Gastroesophageal sphincter (tissue), 4 donors: ENCODE measurements at regions not wholly inside any gene's neighbourhood (a gene's known extent, or its start where the extent isn't known, plus 50 kb on each side); places are given as distances from the start of the nearest gene placed in this dataset.

Experiments
- ATAC-seq: fragments of 150-250 bp; one replicate; pipeline ENCODE4 v1.9.1; 2016; ENCODE audit warnings: mild to moderate bottlenecking, moderate library complexity
- H3K27ac ChIP-seq, 4 donors: fragments of 200-600 bp; sonication (generic) in 3 of 4; 1 replicate in 3 of 4; 2 replicates in 1 of 4; pipeline ENCODE4 v1.5.1; 2016 to 2019
- H3K27me3 ChIP-seq: fragments of 200-600 bp; sonication (generic); one replicate; pipeline ENCODE4 v1.5.1; 2019
- H3K36me3 ChIP-seq, 2 donors: fragments of 200-600 bp; sonication (generic); one replicate each; pipeline ENCODE4 v1.5.1; 2019; ENCODE audit warnings: control low read depth in 1 of 2
- H3K4me1 ChIP-seq, 3 donors: fragments of 200-600 bp; sonication (generic); 1 replicate in 2 of 3; 2 replicates in 1 of 3; pipeline ENCODE4 v1.5.1; 2016 to 2019; ENCODE audit warnings: control low read depth in 2 of 3
- H3K4me3 ChIP-seq, 2 donors: fragments of 200-600 bp; sonication (generic); one replicate each; pipeline ENCODE4 v1.5.1; 2019; ENCODE audit warnings: mild to moderate bottlenecking in 1 of 2, moderate library complexity in 1 of 2
- H3K9me3 ChIP-seq, 3 donors: fragments of 200-600 bp; sonication (generic); one replicate each; pipeline ENCODE4 v1.5.1; 2017 to 2019; ENCODE audit warnings: control low read depth in 2 of 3
- CTCF ChIP-seq, 4 experiments: fragments of 200-600 bp in 2 of 4; fragments of 450-650 bp in 2 of 4; sonication (generic) in 1 of 4; IDR thresholded peaks; one replicate each; pipeline ENCODE4 v1.5.1; 2017 to 2019; ENCODE audit warnings: antibody characterized with exemption in 4 of 4, mild to moderate bottlenecking in 2 of 4, moderate library complexity in 2 of 4
- EP300 ChIP-seq: sonication (generic); formaldehyde crosslinking; IDR thresholded peaks from one replicate; pipeline ENCODE4 v1.6.1; 2017; ENCODE audit warnings: antibody characterized with exemption, mild to moderate bottlenecking
- POLR2A ChIP-seq, 2 donors: fragments of 450-650 bp; IDR thresholded peaks; one replicate each; pipeline ENCODE4 v1.6.1; 2017; ENCODE audit warnings: antibody characterized with exemption in 2 of 2, mild to moderate bottlenecking in 2 of 2, moderate library complexity in 1 of 2
- POLR2AphosphoS5 ChIP-seq: sonication (generic); formaldehyde crosslinking; IDR thresholded peaks from one replicate; pipeline ENCODE4 v1.6.1; 2017; ENCODE audit warnings: antibody characterized with exemption
- WGBS, 2 donors: methylation state at CpG; one replicate each; pipeline ENCODE4 v1.1.5; 2018; ENCODE audit warnings: low coverage in 1 of 2; 5-methylcytosine and 5-hydroxymethylcytosine counted together

- no peak for ATAC-seq
- Histone ChIP-seq H3K36me3 (no peaks in the 10 kb centered on the region), H3K27ac (no peak overlapping the region), H3K9me3 (no peaks in the 10 kb centered on the region), H3K27me3 (no peaks in the 10 kb centered on the region), H3K4me3 (no peak overlapping the region), H3K4me1 (no peaks in the 10 kb centered on the region)
- WGBS, 2 donors, result 90 to 100% methylated on average over 1 of the region's 1 CpG
- no peak for TF ChIP-seq EP300
- no peak for TF ChIP-seq POLR2A (IDR thresholded peaks at IDR 0.05)
- TF ChIP-seq CTCF (IDR thresholded peaks at IDR 0.05), result no peak
- no peak for TF ChIP-seq POLR2AphosphoS5
Measured at GRCh38 chr4:81828991-81829390, 357.3 kb upstream of the RASGEF1B start.

DNA sequence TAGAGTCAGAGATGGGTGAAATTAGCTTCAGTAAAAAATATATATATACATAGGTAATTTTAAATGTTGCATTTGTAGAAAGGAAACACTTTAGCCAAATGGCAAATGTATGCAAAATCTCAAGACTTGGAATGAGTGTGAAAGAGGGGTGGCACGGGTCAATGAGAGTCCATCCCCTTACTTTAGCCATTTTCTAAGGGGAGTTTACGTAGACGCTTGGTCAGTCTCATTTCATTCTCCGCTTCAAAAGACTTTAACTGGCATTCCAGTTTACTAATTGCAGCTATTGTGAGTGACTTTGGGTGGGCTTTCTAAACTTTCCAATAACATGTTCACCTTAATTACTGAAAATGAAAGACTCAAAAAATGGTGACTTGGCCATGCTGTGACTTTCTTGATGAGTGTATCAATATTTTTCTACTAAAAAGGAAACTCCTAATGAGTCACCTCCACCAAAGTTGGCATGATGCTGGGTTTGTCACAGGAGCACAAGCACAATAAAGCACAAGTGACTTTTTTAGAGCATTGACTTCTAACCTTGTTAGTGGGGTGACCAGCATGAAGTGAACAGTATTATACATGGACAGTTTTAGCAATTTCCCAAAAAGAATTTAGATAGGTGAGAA lies 356.0 kb upstream of the RASGEF1B start:
- no peak for ATAC-seq
- Histone ChIP-seq H3K4me1 (no peaks in the 10 kb centered on the region), H3K27me3 (no peaks in the 10 kb centered on the region), H3K27ac (no peak overlapping the region), H3K9me3 (no peaks in the 10 kb centered on the region), H3K36me3 (no peaks in the 10 kb centered on the region), H3K4me3 (no peak overlapping the region)
- TF ChIP-seq POLR2A (IDR thresholded peaks at IDR 0.05) (no peak), POLR2AphosphoS5 (no peak), EP300 (no peak), CTCF (IDR thresholded peaks at IDR 0.05) (no peak)
- 85 to 91% methylated on average over 4 of the region's 4 CpGs for WGBS, 2 donors

DNA sequence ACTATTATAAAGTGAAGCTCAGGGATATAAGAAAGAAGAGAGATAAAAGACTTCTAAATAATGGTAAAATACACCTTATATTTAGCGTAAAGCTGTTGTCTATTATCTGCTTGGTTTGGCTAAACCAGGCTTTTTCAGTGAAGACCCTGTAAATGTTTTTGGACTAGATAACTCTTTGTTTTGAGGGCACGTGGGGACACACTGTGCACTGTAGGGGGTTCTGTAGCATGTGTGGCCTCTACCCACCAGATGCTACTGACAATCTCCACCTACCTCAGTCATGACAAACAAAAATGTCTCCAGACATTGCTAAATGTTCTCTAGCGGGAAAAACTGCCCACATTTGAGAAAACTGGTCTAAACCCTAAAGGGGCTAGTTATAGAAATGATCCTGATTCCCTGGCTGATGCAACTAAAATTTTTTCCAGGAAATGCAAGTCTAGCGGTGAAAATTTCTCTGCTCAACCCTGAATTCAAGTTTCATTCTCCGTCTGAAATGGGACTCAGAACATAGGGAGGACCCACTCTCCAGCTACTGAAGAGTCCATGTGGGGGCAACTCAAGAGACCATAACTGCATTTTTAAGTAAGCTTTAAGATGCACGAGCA lies 355.2 kb upstream of the RASGEF1B start:
- TF ChIP-seq POLR2AphosphoS5 (no peak), CTCF (IDR thresholded peaks at IDR 0.05) (no peak), POLR2A (IDR thresholded peaks at IDR 0.05) (no peak), EP300 (no peak)
- WGBS, 2 donors, result 79 to 82% methylated on average over 4 to 6 of the region's 6 CpGs
- Histone ChIP-seq H3K4me1 (no peaks in the 10 kb centered on the region), H3K27ac (no peak overlapping the region), H3K4me3 (no peak overlapping the region), H3K27me3 (no peaks in the 10 kb centered on the region), H3K36me3 (no peaks in the 10 kb centered on the region), H3K9me3 (no peaks in the 10 kb centered on the region)
- ATAC-seq, result no peak

GRCh38 chr4:81826335-81826734 lies 354.6 kb upstream of the RASGEF1B start:
- WGBS, 2 donors, result 33 to 50% methylated on average over 1 of the region's 1 CpG
- TF ChIP-seq CTCF (IDR thresholded peaks at IDR 0.05) (no peak), EP300 (no peak), POLR2AphosphoS5 (no peak), POLR2A (IDR thresholded peaks at IDR 0.05) (no peak)
- Histone ChIP-seq H3K27me3 (no peaks in the 10 kb centered on the region), H3K4me1 (no peaks in the 10 kb centered on the region), H3K36me3 (no peaks in the 10 kb centered on the region), H3K9me3 (no peaks in the 10 kb centered on the region), H3K27ac (no peak overlapping the region), H3K4me3 (no peak overlapping the region)
- ATAC-seq, result no peak

DNA sequence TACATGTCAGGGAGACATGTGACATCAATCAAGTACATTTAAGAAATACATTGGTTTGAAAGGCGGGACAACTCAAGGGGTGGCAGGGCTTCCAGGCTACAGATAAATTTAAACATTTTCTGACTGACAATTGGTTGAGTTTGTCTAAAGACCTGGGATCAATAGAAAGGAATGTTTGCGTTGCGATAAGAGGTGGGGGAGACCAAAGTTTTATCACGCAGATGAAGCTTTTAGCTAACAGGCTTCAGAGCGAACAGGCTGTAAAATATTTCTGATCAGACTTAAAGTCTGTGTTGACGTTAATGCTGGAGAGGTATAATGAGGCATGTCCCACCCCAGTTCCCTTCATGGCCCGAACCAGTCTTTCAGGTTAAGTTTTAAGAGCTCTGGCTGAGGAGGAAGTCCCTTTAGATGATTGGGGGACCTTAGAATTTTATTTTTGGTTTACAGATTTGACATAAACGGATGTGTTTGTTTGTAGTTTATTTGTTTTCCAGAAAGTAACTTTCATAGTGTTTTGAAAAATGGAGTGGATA lies 346.7 kb upstream of the RASGEF1B start:
- TF ChIP-seq POLR2AphosphoS5, result no peak
- TF ChIP-seq POLR2A (IDR thresholded peaks at IDR 0.05), result no peak
- no peak for TF ChIP-seq EP300
- no peak for TF ChIP-seq CTCF (IDR thresholded peaks at IDR 0.05)
- Histone ChIP-seq H3K36me3 (no peaks in the 10 kb centered on the region), H3K4me1 (peaks cover 0 to 12% (median 7%) of the 10 kb centered on the region in 3 donors), H3K27ac (no peak overlapping the region), H3K4me3 (no peak overlapping the region), H3K9me3 (no peaks in the 10 kb centered on the region), H3K27me3 (no peaks in the 10 kb centered on the region)
- no peak for ATAC-seq
- 78 to 82% methylated on average over 6 to 8 of the region's 8 CpGs for WGBS, 2 donors
